ENCODE measurements at regions not wholly inside any gene's neighbourhood (a gene's known extent, or its start where the extent isn't known, plus 50 kb on each side); places are given as distances from the start of the nearest gene placed in this dataset.
"Not testable (repeated sequence)": the region's sequence is repeated elsewhere in the genome, so short reads cannot be mapped to it uniquely, and the experiment has no call there.

DNA sequence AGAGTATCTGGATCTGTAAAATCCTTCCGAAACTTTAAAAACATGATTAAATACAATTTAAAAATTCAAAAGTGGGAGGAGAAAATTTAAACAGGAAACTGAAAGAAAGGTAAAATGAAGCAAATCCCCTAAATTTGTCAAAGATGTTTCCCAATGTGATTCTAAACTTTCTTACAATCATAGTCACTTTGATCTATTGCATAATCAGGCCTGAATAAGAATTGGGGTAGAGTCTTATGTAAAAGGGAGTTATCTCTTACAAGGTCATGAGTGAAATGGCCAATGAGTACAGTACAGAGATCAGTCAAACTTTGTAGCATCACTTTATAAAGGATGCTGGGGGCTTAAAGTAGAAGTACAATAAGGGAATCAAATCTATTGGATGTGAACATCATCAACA is 1657.7 kb upstream of the CELF4 start:
- Histone ChIP-seq H3K27me3 (replicated peaks; ENCODE audit: control insufficient read depth, insufficient read depth, low read length) (no peaks in the 10 kb centered on the region), H3K9ac (ENCODE audit: low read length) (no peak overlapping the region), H3K4me3 (ENCODE audit: low read length) (no peak overlapping the region), H3K9me3 (ENCODE audit: control insufficient read depth, low read length) (no peaks in the 10 kb centered on the region), H3K4me1 (ENCODE audit: control insufficient read depth, insufficient read depth, low read length) (no peaks in the 10 kb centered on the region), H3K36me3 (ENCODE audit: control insufficient read depth, insufficient read depth, low read length, severe bottlenecking) (no peaks in the 10 kb centered on the region)
- no peak for DNase-seq (ENCODE audit: low read depth)

DNA sequence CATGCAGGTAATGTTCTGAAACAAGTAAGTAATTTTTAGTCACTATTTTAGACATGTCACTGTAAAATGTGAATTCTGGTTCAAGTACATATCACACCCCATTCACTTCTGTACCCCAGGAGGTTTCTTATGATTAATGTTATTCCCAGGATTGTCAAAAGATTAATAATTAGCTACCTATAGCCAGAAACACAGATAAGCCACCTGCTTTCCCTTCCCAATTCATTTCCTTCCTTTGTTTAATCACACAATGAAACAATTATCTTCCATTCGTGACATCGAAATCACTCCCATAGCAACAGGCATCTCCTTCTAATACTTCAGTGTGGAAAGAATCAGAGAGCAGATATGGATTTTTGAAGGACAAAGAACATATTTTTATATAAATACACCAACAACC is 1650.3 kb upstream of the CELF4 start:
- no peak overlapping the region for H3K9ac ChIP-seq (ENCODE audit: low read length)
- H3K27me3 ChIP-seq (replicated peaks; ENCODE audit: control insufficient read depth, insufficient read depth, low read length), result no peaks in the 10 kb centered on the region
- peaks cover 2% of the 10 kb centered on the region for H3K9me3 ChIP-seq (ENCODE audit: control insufficient read depth, low read length)
- no peak overlapping the region for H3K4me3 ChIP-seq (ENCODE audit: low read length)
- no peaks in the 10 kb centered on the region for H3K4me1 ChIP-seq (ENCODE audit: control insufficient read depth, insufficient read depth, low read length)
- no peaks in the 10 kb centered on the region for H3K36me3 ChIP-seq (ENCODE audit: control insufficient read depth, insufficient read depth, low read length, severe bottlenecking)
- no peak for DNase-seq (ENCODE audit: low read depth)

DNA sequence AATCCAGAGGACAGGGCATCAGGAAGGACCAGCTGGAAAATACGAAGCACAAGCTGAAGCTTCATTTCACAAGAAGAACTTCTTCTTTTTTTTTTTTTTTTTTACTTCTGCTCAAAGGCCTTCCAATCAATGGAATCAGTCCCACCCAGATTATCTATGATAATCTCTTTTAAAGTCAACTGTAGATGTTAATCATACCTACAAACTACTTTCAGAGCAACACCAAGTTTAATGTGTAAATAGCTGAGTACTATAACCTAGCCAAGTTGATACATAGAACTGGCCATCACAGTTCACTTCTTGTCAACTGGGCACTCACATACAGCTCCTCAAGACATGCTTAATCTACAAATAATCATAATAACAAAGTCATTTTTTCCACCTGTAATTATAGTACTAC is 1645.9 kb upstream of the CELF4 start:
- DNase-seq (ENCODE audit: low read depth), result no peak
- Histone ChIP-seq H3K9me3 (ENCODE audit: control insufficient read depth, low read length) (peaks cover 2% of the 10 kb centered on the region), H3K9ac (ENCODE audit: low read length) (no peak overlapping the region), H3K36me3 (ENCODE audit: control insufficient read depth, insufficient read depth, low read length, severe bottlenecking) (no peaks in the 10 kb centered on the region), H3K4me1 (ENCODE audit: control insufficient read depth, insufficient read depth, low read length) (no peaks in the 10 kb centered on the region), H3K27me3 (replicated peaks; ENCODE audit: control insufficient read depth, insufficient read depth, low read length) (no peaks in the 10 kb centered on the region), H3K4me3 (ENCODE audit: low read length) (no peak overlapping the region)

DNA sequence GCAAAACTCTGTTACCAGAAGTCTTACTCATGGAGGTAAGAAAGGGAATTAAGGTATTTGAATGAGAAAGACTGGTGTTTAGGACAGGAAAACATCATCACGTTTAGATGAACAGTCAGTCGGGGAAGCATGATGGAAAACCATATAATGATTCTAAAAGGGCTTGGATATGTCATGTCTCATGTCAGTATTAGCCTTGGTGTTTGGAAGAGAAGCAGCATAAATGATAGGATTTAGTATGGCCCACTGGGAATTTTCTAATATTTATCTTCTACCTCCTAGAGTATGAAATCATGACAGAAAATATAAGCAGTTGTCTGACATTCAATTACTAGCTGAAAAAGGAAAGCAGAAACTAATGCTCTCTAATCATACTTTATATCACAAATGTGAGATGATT is 1643.6 kb upstream of the CELF4 start:
- Histone ChIP-seq H3K9ac (ENCODE audit: low read length) (no peak overlapping the region), H3K4me3 (ENCODE audit: low read length) (no peak overlapping the region), H3K36me3 (ENCODE audit: control insufficient read depth, insufficient read depth, low read length, severe bottlenecking) (no peaks in the 10 kb centered on the region), H3K9me3 (ENCODE audit: control insufficient read depth, low read length) (no peaks in the 10 kb centered on the region), H3K4me1 (ENCODE audit: control insufficient read depth, insufficient read depth, low read length) (no peaks in the 10 kb centered on the region), H3K27me3 (replicated peaks; ENCODE audit: control insufficient read depth, insufficient read depth, low read length) (no peaks in the 10 kb centered on the region)
- no peak for DNase-seq (ENCODE audit: low read depth)

DNA sequence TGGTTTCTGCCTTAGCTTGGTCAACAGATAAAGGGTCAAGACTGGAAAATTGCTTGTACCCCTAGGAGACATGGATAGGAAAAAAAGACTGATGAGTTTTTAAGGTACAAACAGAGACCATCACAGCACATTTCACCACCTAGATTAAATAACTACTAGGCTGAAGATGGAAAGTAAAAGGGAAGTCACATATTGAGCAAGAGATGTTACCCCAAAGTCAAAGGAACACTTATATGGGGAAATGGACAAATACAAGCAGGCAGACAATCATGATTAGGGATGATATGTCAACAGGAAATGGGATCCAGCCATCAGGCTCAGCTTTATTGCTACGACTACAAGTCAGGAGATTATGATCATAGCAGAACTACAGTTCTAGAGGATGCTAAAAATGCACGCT is 1643.1 kb upstream of the CELF4 start:
- Histone ChIP-seq H3K36me3 (ENCODE audit: control insufficient read depth, insufficient read depth, low read length, severe bottlenecking) (no peaks in the 10 kb centered on the region), H3K4me1 (ENCODE audit: control insufficient read depth, insufficient read depth, low read length) (no peaks in the 10 kb centered on the region), H3K9ac (ENCODE audit: low read length) (no peak overlapping the region), H3K4me3 (ENCODE audit: low read length) (no peak overlapping the region), H3K9me3 (ENCODE audit: control insufficient read depth, low read length) (no peaks in the 10 kb centered on the region), H3K27me3 (replicated peaks; ENCODE audit: control insufficient read depth, insufficient read depth, low read length) (no peaks in the 10 kb centered on the region)
- no peak for DNase-seq (ENCODE audit: low read depth)

DNA sequence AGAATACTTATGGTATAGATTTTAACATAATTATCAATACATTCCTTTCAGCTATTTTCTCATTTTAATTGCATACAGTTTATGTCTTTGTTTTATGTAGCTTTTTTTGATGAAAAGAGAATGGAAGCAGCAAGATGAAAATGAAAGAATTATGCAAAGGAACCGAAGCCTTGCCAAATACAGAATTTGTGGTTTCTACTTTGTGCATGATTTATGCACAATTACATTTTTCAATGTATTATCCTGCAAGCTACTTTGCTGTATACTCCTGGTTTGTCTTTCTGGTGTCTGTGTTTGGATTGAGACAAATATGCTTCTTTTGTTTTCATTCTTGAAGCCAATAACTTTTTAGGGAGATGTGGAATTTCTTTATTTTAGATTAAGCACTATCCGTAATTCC is 1642.6 kb upstream of the CELF4 start:
- no peak for DNase-seq (ENCODE audit: low read depth)
- H3K27me3 ChIP-seq (replicated peaks; ENCODE audit: control insufficient read depth, insufficient read depth, low read length), result no peaks in the 10 kb centered on the region
- H3K36me3 ChIP-seq (ENCODE audit: control insufficient read depth, insufficient read depth, low read length, severe bottlenecking), result no peaks in the 10 kb centered on the region
- H3K4me1 ChIP-seq (ENCODE audit: control insufficient read depth, insufficient read depth, low read length), result no peaks in the 10 kb centered on the region
- H3K9me3 ChIP-seq (ENCODE audit: control insufficient read depth, low read length), result no peaks in the 10 kb centered on the region
- no peak overlapping the region for H3K4me3 ChIP-seq (ENCODE audit: low read length)
- H3K9ac ChIP-seq (ENCODE audit: low read length), result no peak overlapping the region

DNA sequence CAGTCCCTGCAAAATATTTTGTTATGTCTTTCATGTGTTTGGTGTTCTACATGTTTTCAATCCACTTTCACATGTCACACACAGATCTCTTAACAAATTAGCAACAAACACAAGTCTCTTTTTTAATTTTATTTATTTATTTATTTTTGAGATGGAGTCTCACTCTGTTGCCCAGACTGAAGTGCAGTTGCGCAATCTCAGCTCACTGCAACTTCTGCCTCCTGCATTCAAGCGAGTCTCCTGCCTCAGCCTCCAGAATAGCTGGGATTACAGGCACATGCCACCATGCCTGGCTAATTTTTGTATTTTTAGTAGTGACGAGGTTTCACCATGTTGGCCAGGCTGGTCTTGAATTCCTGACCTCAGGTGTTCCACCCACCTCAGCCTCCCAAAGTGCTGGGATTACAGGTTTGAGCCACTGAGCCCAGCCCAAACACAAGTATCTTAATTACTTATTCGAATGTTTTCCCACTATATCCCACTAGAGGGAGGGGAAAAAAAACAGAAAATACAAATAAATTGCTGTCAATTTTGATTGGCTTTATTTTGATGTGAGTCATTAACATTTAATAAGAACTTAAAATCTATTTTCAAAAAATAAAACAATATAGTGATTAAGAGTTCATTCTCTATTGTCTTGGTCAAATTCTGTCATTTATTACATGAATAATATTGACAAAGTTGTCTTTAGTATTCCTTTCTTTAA is 1641.0 kb upstream of the CELF4 start:
- H3K27me3 ChIP-seq (replicated peaks; ENCODE audit: control insufficient read depth, insufficient read depth, low read length); DNase-seq (ENCODE audit: low read depth); H3K9ac ChIP-seq (ENCODE audit: low read length); H3K4me3 ChIP-seq (ENCODE audit: low read length); H3K9me3 ChIP-seq (ENCODE audit: control insufficient read depth, low read length); H3K36me3 ChIP-seq (ENCODE audit: control insufficient read depth, insufficient read depth, low read length, severe bottlenecking); H3K4me1 ChIP-seq (ENCODE audit: control insufficient read depth, insufficient read depth, low read length): not testable (repeated sequence)

DNA sequence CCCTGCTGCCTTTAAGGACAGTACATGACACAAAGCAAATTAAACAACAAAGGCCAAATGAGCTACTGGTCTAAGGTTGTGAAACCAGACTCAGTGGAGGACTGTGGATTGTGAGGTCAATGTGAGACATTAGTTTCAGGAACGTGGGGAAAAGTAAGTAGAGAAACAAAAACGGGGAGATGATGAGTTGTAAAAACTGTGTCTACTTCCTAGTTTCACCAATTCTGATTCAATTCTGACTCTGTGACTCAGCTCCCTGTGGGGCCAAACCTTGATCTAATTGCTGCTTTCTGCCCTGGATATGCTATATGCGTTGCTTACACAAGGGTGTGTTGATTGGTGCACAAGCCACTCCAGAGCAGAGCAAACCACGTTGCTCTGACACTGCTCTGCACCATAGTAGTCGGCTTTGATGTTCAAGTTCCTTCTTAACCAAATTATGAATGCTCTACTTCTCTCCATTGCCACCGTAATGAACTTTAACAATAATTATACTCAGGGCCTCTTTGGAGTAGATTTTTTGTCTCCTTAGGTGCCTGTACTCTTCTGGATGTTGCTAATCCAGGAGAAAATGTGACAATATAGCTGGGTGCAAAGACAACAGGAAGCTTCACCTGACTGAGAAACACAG is 1640.1 kb upstream of the CELF4 start:
- no peaks in the 10 kb centered on the region for H3K4me1 ChIP-seq (ENCODE audit: control insufficient read depth, insufficient read depth, low read length)
- no peaks in the 10 kb centered on the region for H3K9me3 ChIP-seq (ENCODE audit: control insufficient read depth, low read length)
- no peak overlapping the region for H3K4me3 ChIP-seq (ENCODE audit: low read length)
- no peak overlapping the region for H3K9ac ChIP-seq (ENCODE audit: low read length)
- no peak for DNase-seq (ENCODE audit: low read depth)
- H3K36me3 ChIP-seq (ENCODE audit: control insufficient read depth, insufficient read depth, low read length, severe bottlenecking), result no peaks in the 10 kb centered on the region
- no peaks in the 10 kb centered on the region for H3K27me3 ChIP-seq (replicated peaks; ENCODE audit: control insufficient read depth, insufficient read depth, low read length)

DNA sequence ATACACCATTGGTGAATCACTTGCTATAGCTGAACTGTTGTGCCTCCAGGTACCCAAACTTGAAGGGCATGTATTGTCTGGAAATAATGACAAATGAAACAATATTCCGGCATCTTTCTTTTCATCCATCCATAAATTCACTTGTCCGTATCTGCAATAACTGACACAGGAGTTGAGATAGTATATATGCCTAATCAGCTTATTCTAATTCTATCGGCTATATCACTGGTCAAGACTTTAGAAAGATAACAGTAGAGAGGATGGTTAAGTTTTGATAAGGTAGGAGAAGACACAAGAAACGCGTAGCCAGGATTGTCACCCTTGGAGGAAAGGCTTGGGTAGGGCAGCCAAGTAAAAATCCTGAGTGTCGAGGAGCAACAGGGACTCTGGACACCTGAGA is 1634.6 kb upstream of the CELF4 start:
- Histone ChIP-seq H3K9me3 (ENCODE audit: control insufficient read depth, low read length) (no peaks in the 10 kb centered on the region), H3K27me3 (replicated peaks; ENCODE audit: control insufficient read depth, insufficient read depth, low read length) (no peaks in the 10 kb centered on the region), H3K4me1 (ENCODE audit: control insufficient read depth, insufficient read depth, low read length) (no peaks in the 10 kb centered on the region), H3K9ac (ENCODE audit: low read length) (no peak overlapping the region), H3K4me3 (ENCODE audit: low read length) (no peak overlapping the region), H3K36me3 (ENCODE audit: control insufficient read depth, insufficient read depth, low read length, severe bottlenecking) (no peaks in the 10 kb centered on the region)
- no peak for DNase-seq (ENCODE audit: low read depth)

DNA sequence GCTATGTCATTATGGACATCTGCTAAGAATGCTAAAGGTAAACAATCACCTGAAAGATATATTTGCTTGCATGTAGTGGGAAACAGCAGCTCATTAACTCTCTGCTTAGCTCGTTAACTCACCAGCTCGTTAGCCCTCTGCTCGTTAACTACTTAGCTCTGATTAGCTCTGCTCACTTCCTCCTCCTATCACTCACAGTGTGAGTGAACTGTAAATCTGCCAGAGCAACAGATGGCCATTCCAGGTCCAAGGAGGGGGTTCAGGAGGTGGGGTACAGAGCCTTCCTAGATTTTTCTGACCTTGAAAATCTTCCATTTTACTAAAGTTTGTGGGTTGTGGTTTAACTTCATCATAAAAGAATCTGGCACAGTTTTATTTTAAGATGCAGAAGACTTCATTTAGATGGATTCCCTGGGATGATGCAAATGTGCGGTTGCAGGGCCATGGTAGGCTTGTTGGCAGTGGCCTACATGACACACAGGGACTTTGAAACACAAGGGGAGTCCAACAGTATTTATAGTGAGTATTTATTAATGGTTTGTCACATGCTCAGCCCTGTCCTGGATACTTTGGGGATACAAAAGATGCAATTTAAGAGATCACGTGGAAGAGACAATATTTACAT is 1633.7 kb upstream of the CELF4 start:
- no peaks in the 10 kb centered on the region for H3K27me3 ChIP-seq (replicated peaks; ENCODE audit: control insufficient read depth, insufficient read depth, low read length)
- H3K9ac ChIP-seq (ENCODE audit: low read length), result no peak overlapping the region
- no peak overlapping the region for H3K4me3 ChIP-seq (ENCODE audit: low read length)
- H3K36me3 ChIP-seq (ENCODE audit: control insufficient read depth, insufficient read depth, low read length, severe bottlenecking), result no peaks in the 10 kb centered on the region
- no peaks in the 10 kb centered on the region for H3K4me1 ChIP-seq (ENCODE audit: control insufficient read depth, insufficient read depth, low read length)
- DNase-seq (ENCODE audit: low read depth), result no peak
- no peaks in the 10 kb centered on the region for H3K9me3 ChIP-seq (ENCODE audit: control insufficient read depth, low read length)

DNA sequence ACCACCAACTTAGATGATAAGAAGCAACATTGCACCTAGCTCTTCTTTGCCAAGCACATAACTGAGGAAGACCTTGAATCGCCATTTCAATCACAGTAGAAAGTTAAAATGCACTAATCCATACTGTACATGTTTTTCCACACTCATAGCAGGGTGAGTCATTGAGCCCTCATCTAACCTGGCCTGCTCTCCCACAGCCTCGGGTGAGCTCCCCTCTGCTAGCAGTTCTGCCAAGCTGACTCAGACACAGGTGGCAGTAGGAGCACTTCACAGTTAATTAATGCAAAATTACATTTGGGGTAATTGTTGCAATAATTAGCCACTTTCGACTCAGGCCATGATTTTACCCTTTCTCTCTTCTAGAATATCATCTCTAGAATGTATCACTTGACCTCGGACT is 1632.8 kb upstream of the CELF4 start:
- no peaks in the 10 kb centered on the region for H3K27me3 ChIP-seq (replicated peaks; ENCODE audit: control insufficient read depth, insufficient read depth, low read length)
- no peaks in the 10 kb centered on the region for H3K36me3 ChIP-seq (ENCODE audit: control insufficient read depth, insufficient read depth, low read length, severe bottlenecking)
- DNase-seq (ENCODE audit: low read depth), result no peak
- H3K9me3 ChIP-seq (ENCODE audit: control insufficient read depth, low read length), result no peaks in the 10 kb centered on the region
- H3K4me1 ChIP-seq (ENCODE audit: control insufficient read depth, insufficient read depth, low read length), result no peaks in the 10 kb centered on the region
- no peak overlapping the region for H3K9ac ChIP-seq (ENCODE audit: low read length)
- H3K4me3 ChIP-seq (ENCODE audit: low read length), result no peak overlapping the region
